HG03066 (cell line): ENCODE measurements at regions not wholly inside any gene's neighbourhood (a gene's known extent, or its start where the extent isn't known, plus 50 kb on each side); places are given as distances from the start of the nearest gene placed in this dataset.

Source experiments
- ATAC-seq: cut with Tn5 transposase; IDR thresholded peaks from one replicate; pipeline ENCODE4 v1.9.1; 2021; ENCODE audit warnings: low read depth; ENCODE audit not compliant: unreplicated experiment

- ATAC-seq: no peak
Observed at GRCh38 chr4:110290511-110290910, 92.1 kb upstream of the ELOVL6 start.

GRCh38 chr4:110289601-110290100 lies 91.2 kb upstream of the ELOVL6 start:
- no peak for ATAC-seq

GRCh38 chr4:110287130-110287529 lies 88.7 kb upstream of the ELOVL6 start:
- ATAC-seq: peak; percentile 100

GRCh38 chr4:110278127-110278526 lies 79.7 kb upstream of the ELOVL6 start:
- ATAC-seq: no peak

DNA sequence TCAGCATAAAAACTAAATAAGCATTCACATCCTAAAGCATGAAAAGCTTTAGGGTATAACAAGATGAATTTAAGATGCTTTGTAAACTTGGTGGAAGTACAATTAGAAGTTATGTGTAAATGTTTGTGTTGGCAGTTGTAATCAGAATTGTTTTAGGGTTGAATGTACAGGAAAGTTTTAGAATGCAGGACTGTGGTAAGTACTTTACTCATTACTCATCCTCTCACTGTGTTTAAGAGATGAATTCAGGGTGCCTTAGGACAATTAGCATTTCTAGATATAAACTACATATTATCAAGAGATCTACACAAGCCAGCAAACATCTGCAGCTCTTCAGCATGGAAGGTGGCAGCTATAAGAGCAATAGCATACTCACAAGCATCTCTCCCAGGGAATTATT lies 77.5 kb upstream of the ELOVL6 start:
- ATAC-seq: no peak

DNA sequence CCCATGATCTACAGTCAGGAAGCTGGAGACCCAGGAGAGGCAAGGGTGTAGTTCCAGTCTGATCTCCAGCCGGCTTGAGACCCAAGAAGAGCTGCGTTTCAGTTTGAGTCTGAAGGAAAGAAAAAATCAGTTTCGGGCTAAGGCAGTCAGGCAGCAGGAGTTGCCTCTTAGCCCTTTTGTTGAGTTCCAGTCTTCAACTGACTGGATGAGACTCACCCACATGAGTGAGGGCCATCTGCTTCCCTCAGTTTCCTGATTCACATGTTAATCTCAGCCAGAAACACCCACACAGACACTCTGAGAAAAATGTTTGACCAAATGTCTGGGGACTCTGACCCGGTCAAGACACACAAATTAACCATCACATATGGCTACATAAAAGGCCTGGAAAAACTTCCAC lies 73.6 kb upstream of the ELOVL6 start:
- no peak for ATAC-seq

GRCh38 chr4:110270492-110271197 lies 72.2 kb upstream of the ELOVL6 start:
- ATAC-seq: no peak

- no peak for ATAC-seq
Observed at GRCh38 chr4:110268790-110269189, 70.4 kb upstream of the ELOVL6 start.

GRCh38 chr4:110268352-110268751 lies 69.9 kb upstream of the ELOVL6 start:
- peak; percentile 72 for ATAC-seq

- ATAC-seq: no peak
Observed at GRCh38 chr4:110266136-110266535, 67.7 kb upstream of the ELOVL6 start.

DNA sequence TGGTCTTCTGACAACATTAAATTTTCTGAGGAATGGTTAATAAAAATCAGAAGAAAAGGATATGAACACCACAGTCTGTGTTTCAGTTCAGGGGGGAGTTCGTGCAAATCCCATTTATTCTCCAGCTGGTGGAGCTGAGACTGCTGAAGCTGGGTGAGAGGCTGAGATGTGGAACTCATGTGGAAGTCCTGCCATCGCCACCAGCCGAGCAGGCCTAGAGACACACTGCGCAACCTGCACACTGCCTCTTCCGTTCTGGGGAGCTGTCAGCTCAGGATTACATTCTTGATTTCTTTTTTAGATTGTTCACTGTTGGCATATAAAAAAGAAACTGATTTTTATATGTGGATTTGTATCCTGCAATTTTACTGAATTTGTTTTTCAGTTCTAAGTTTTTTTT lies 66.6 kb upstream of the ELOVL6 start:
- ATAC-seq: no peak

- ATAC-seq: no peak
Observed at GRCh38 chr4:110260299-110260698, 61.9 kb upstream of the ELOVL6 start.

DNA sequence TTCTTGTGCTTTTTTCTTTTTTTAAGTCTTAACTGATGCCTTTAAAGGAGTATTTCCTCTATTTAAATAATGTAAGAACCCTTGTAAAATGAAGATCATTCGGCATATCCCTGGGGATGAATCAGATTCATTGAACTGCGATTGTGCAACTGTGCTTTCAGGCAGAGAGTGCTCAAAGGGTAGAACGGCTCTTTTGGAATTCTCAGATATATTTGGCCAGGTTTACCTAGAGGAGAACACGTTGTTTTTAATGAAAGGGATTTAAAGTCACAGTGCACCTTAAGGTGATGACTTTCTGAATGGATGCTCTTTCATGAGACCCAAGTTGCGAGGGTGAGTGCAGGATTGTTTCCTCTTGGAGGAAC lies 51.6 kb upstream of the ELOVL6 start:
- no peak for ATAC-seq

DNA sequence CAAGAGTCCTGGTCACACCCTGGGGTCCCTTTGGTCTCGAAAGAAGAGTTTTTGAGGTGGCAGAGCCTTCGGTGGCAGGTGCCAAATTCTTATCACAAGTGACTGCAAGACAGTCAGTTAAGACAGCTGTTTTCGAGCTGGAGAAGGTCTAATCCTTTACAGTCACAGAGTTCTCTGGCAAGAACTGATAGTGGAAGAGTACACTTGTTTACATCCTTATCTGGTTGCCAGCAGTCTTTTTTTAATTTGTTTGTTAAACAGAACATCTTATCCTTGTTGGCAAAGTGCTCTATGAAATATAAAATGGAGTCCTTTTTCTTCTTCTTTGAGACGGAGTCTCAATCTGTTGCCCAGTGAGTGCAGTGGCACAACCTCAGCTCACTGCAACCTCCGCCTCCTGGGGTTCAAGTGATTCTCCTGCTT lies 50.4 kb upstream of the ELOVL6 start:
- no peak for ATAC-seq
